MM.1S (cell line): ENCODE measurements at regions not wholly inside any gene's neighbourhood (a gene's known extent, or its start where the extent isn't known, plus 50 kb on each side); places are given as distances from the start of the nearest gene placed in this dataset.

Experiments
- DNase-seq: peaks from one replicate; pipeline ENCODE4 v3.0.0-alpha.2; 2015
- H2AFZ ChIP-seq: fragments of 300-600 bp; sonication (generic); 2 replicates; pipeline ENCODE4 v1.6.0; 2016; ENCODE audit warnings: antibody characterized with exemption, low read length
- H3F3A ChIP-seq: fragments of 300-600 bp; sonication (generic); 2 replicates; pipeline ENCODE4 v1.6.1; 2016; ENCODE audit warnings: mild to moderate bottlenecking, antibody characterized with exemption, low read length, moderate library complexity, mixed read lengths; ENCODE audit not compliant: insufficient read depth
- H3K27ac ChIP-seq: fragments of 300-600 bp; sonication (generic); 2 replicates; pipeline ENCODE4 v1.5.1; 2016; ENCODE audit warnings: mild to moderate bottlenecking, low read length
- H3K27me3 ChIP-seq: fragments of 300-600 bp; sonication (generic); replicated peaks from 2 replicates; pipeline ENCODE4 v1.6.0; 2016; ENCODE audit warnings: low read length; ENCODE audit not compliant: insufficient read depth
- H3K36me3 ChIP-seq: fragments of 300-600 bp; sonication (generic); replicated peaks from 2 replicates; pipeline ENCODE4 v1.6.1; 2016; ENCODE audit warnings: mild to moderate bottlenecking, low read length, mixed read lengths; ENCODE audit not compliant: insufficient read depth
- H3K4me1 ChIP-seq: fragments of 300-600 bp; sonication (generic); 2 replicates; pipeline ENCODE4 v1.6.1; 2016; ENCODE audit warnings: low read length, mixed read lengths
- H3K4me2 ChIP-seq: fragments of 300-600 bp; sonication (generic); 2 replicates; pipeline ENCODE4 v1.6.0; 2016; ENCODE audit warnings: low read depth, low read length
- H3K4me3 ChIP-seq: fragments of 300-600 bp; sonication (generic); 2 replicates; pipeline ENCODE4 v1.5.1; 2016; ENCODE audit warnings: low read length, mixed read lengths
- H3K79me2 ChIP-seq: fragments of 300-600 bp; sonication (generic); 2 replicates; pipeline ENCODE4 v1.6.1; 2016; ENCODE audit warnings: mixed run types, low read length, mixed read lengths
- H3K9ac ChIP-seq: fragments of 300-600 bp; sonication (generic); 2 replicates; pipeline ENCODE4 v1.6.1; 2016; ENCODE audit warnings: low read length, mixed read lengths
- H3K9me2 ChIP-seq: fragments of 300-600 bp; sonication (generic); replicated peaks from 2 replicates; pipeline ENCODE4 v1.6.1; 2016; ENCODE audit warnings: mild to moderate bottlenecking, low read length, mixed read lengths; ENCODE audit not compliant: insufficient read depth
- H3K9me3 ChIP-seq: fragments of 300-600 bp; sonication (generic); replicated peaks from 2 replicates; pipeline ENCODE4 v1.6.1; 2016; ENCODE audit warnings: mild to moderate bottlenecking, low read length, mixed read lengths; ENCODE audit not compliant: insufficient read depth
- H4K20me1 ChIP-seq: fragments of 300-600 bp; sonication (generic); 2 replicates; pipeline ENCODE4 v1.6.1; 2016; ENCODE audit warnings: mild to moderate bottlenecking, low read length, moderate library complexity, mixed read lengths; ENCODE audit not compliant: insufficient read depth
- CTCF ChIP-seq: fragments of 300-600 bp; sonication (generic); IDR thresholded peaks from 2 replicates; pipeline ENCODE4 v1.5.1; 2016; ENCODE audit warnings: antibody characterized with exemption, low read length, mixed read lengths
- EZH2 ChIP-seq: fragments of 300-600 bp; sonication (generic); optimal IDR thresholded peaks from 2 replicates; pipeline ENCODE3; 2017; ENCODE audit warnings: low read depth, mild to moderate bottlenecking, antibody characterized with exemption, low read length, mixed read lengths
- EZH2phosphoT487 ChIP-seq: fragments of 300-600 bp; sonication (generic); IDR thresholded peaks from 2 replicates; pipeline ENCODE4 v1.6.1; 2018; ENCODE audit warnings: antibody characterized with exemption, low read length

- Histone ChIP-seq H3K9me2 (no peaks in the 10 kb centered on the region), H4K20me1 (no peaks in the 10 kb centered on the region), H3K9me3 (no peaks in the 10 kb centered on the region), H3K79me2 (no peaks in the 10 kb centered on the region), H3K4me2 (no peak overlapping the region), H3K4me3 (no peak overlapping the region), H2AFZ (no peak overlapping the region), H3K27me3 (no peaks in the 10 kb centered on the region), H3K27ac (no peak overlapping the region), H3K36me3 (no peaks in the 10 kb centered on the region), H3K4me1 (no peaks in the 10 kb centered on the region), H3K9ac (no peak overlapping the region), H3F3A (no peaks in the 10 kb centered on the region)
- no peak for TF ChIP-seq CTCF
- TF ChIP-seq EZH2: no peak
- no peak for TF ChIP-seq EZH2phosphoT487
- no peak for DNase-seq
These were observed 1010.3 kb downstream of the LRFN5 start for GRCh38 chr14:42617005-42617404.

DNA sequence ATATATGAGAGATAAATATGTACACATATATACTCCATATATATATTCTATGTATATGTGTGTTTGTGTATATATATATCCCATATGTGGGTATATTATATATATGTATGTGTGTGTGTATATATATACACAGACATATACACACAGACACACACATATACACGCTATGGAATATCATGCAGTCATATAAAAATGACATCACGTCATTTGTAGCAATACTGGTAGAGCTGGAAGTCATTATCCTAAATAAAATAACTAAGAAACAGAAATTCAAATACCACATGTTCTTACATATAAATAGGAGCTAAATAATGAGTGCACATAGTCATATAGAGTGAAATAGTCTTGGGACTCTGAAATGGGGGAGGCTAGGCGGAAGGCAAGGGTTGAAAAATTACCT, 1000.2 kb downstream of the LRFN5 start:
- no peaks in the 10 kb centered on the region for H4K20me1 ChIP-seq
- no peak for DNase-seq
- no peaks in the 10 kb centered on the region for H3K36me3 ChIP-seq
- H3K9ac ChIP-seq: no peak overlapping the region
- no peaks in the 10 kb centered on the region for H3K79me2 ChIP-seq
- H3K4me3 ChIP-seq: no peak overlapping the region
- TF ChIP-seq EZH2phosphoT487 (no peak), CTCF (no peak), EZH2 (no peak)
- H3F3A ChIP-seq: no peaks in the 10 kb centered on the region
- no peaks in the 10 kb centered on the region for H3K9me3 ChIP-seq
- H3K27me3 ChIP-seq: no peaks in the 10 kb centered on the region
- H3K4me2 ChIP-seq: no peak overlapping the region
- no peaks in the 10 kb centered on the region for H3K4me1 ChIP-seq
- H2AFZ ChIP-seq: no peak overlapping the region
- no peaks in the 10 kb centered on the region for H3K9me2 ChIP-seq
- H3K27ac ChIP-seq: no peak overlapping the region

- Histone ChIP-seq H2AFZ (no peak overlapping the region), H3K27ac (no peak overlapping the region), H3K27me3 (no peaks in the 10 kb centered on the region), H3K79me2 (no peaks in the 10 kb centered on the region), H4K20me1 (no peaks in the 10 kb centered on the region), H3F3A (no peaks in the 10 kb centered on the region), H3K9me3 (no peaks in the 10 kb centered on the region), H3K4me3 (no peak overlapping the region), H3K36me3 (no peaks in the 10 kb centered on the region), H3K9ac (no peak overlapping the region), H3K4me1 (no peaks in the 10 kb centered on the region), H3K9me2 (no peaks in the 10 kb centered on the region), H3K4me2 (no peak overlapping the region)
- TF ChIP-seq CTCF: no peak
- TF ChIP-seq EZH2: no peak
- TF ChIP-seq EZH2phosphoT487: no peak
- DNase-seq: no peak
These were observed 995.7 kb downstream of the LRFN5 start for GRCh38 chr14:42602336-42602845.
